Endothelial cell of umbilical vein (primary cell): ENCODE measurements at regions not wholly inside any gene's neighbourhood (a gene's known extent, or its start where the extent isn't known, plus 50 kb on each side); places are given as distances from the start of the nearest gene placed in this dataset.

Source experiments
- TF ChIP-seq, protein P1 (sequence below), 2 donors: IDR thresholded peaks; 1 replicate in 1 of 2; 2 replicates in 1 of 2; pipeline ENCODE4 v1.5.1; 2011; ENCODE audit warnings: low read length in 2 of 2, mild to moderate bottlenecking in 2 of 2, moderate library complexity in 2 of 2, control low read depth in 1 of 2, inconsistent platforms in 1 of 2, low read depth in 1 of 2; ENCODE audit not compliant: insufficient read depth in 1 of 2; ENCODE audit errors: extremely low read depth in 1 of 2
- TF ChIP-seq, protein P2 (sequence below): IDR thresholded peaks from 2 replicates; pipeline ENCODE4 v1.6.1; 2011; ENCODE audit not compliant: insufficient read depth, insufficient read length

- TF ChIP-seq, protein P1, sequence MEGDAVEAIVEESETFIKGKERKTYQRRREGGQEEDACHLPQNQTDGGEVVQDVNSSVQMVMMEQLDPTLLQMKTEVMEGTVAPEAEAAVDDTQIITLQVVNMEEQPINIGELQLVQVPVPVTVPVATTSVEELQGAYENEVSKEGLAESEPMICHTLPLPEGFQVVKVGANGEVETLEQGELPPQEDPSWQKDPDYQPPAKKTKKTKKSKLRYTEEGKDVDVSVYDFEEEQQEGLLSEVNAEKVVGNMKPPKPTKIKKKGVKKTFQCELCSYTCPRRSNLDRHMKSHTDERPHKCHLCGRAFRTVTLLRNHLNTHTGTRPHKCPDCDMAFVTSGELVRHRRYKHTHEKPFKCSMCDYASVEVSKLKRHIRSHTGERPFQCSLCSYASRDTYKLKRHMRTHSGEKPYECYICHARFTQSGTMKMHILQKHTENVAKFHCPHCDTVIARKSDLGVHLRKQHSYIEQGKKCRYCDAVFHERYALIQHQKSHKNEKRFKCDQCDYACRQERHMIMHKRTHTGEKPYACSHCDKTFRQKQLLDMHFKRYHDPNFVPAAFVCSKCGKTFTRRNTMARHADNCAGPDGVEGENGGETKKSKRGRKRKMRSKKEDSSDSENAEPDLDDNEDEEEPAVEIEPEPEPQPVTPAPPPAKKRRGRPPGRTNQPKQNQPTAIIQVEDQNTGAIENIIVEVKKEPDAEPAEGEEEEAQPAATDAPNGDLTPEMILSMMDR (IDR thresholded peaks at IDR 0.05; ENCODE audit: extremely low read depth in 1 of 2, insufficient read depth in 1 of 2, low read depth in 1 of 2, low read length in 2 of 2): no peak
- TF ChIP-seq, protein P2, sequence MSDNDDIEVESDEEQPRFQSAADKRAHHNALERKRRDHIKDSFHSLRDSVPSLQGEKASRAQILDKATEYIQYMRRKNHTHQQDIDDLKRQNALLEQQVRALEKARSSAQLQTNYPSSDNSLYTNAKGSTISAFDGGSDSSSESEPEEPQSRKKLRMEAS: no peak
Observed at GRCh38 chr20:52529826-52530225, 338.2 kb upstream of the ZFP64 start.
